Mammary epithelial cell (primary cell): ENCODE measurements at regions not wholly inside any gene's neighbourhood (a gene's known extent, or its start where the extent isn't known, plus 50 kb on each side); places are given as distances from the start of the nearest gene placed in this dataset.

ENCODE experiments used
- CTCF ChIP-seq, 2 donors: IDR thresholded peaks in 1 of 2; conservative IDR thresholded peaks in 1 of 2; 2 replicates each; pipeline ENCODE4 v1.5.1; 2011 to 2012; ENCODE audit warnings: inconsistent platforms in 2 of 2, low read length in 2 of 2, mild to moderate bottlenecking in 2 of 2, control low read depth in 1 of 2, low read depth in 1 of 2; ENCODE audit not compliant: insufficient read depth in 1 of 2; ENCODE audit errors: extremely low read depth in 1 of 2
- EZH2 ChIP-seq: IDR thresholded peaks from 2 replicates; pipeline ENCODE4 v1.6.1; 2012; ENCODE audit warnings: low read length, inconsistent platforms, borderline replicate concordance

GRCh38 chr11:29507376-29507775 lies 509.5 kb downstream of the KCNA4 start:
- TF ChIP-seq CTCF (conservative IDR thresholded peaks at IDR 0.05 in 1 of 2, IDR thresholded peaks at IDR 0.05 in 1 of 2; ENCODE audit: extremely low read depth in 1 of 2, insufficient read depth in 1 of 2, low read depth in 1 of 2, low read length in 2 of 2) (no peak), EZH2 (no peak)
